GM12875 (cell line): ENCODE measurements at regions not wholly inside any gene's neighbourhood (a gene's known extent, or its start where the extent isn't known, plus 50 kb on each side); places are given as distances from the start of the nearest gene placed in this dataset.

Source experiments
- H3K4me3 ChIP-seq: one replicate; pipeline ENCODE4 v1.5.1; 2011; ENCODE audit warnings: low read depth, low read length, control low read depth
- CTCF ChIP-seq: IDR thresholded peaks from 2 replicates; pipeline ENCODE4 v1.5.1; 2011; ENCODE audit warnings: low read depth, mild to moderate bottlenecking, control low read depth, inconsistent platforms, low read length, moderate library complexity, borderline replicate concordance; ENCODE audit not compliant: insufficient read depth

GRCh38 chr4:159562366-159562765 lies 459.5 kb downstream of the RAPGEF2 start:
- no peak for TF ChIP-seq CTCF
- no peak overlapping the region for H3K4me3 ChIP-seq

- no peak for TF ChIP-seq CTCF
- H3K4me3 ChIP-seq, result no peak overlapping the region
These were observed 460.4 kb downstream of the RAPGEF2 start for GRCh38 chr4:159563257-159563656.

GRCh38 chr4:159564615-159565014 lies 461.7 kb downstream of the RAPGEF2 start:
- TF ChIP-seq CTCF, result no peak
- no peak overlapping the region for H3K4me3 ChIP-seq

GRCh38 chr4:159566786-159567185 lies 463.9 kb downstream of the RAPGEF2 start:
- H3K4me3 ChIP-seq, result no peak overlapping the region
- TF ChIP-seq CTCF, result no peak

- H3K4me3 ChIP-seq, result no peak overlapping the region
- TF ChIP-seq CTCF, result no peak
These were observed 474.4 kb downstream of the RAPGEF2 start for GRCh38 chr4:159577241-159577640.

GRCh38 chr4:159582685-159583084 lies 479.8 kb downstream of the RAPGEF2 start:
- TF ChIP-seq CTCF, result no peak
- H3K4me3 ChIP-seq, result no peak overlapping the region

GRCh38 chr4:159592898-159593556 lies 490.1 kb downstream of the RAPGEF2 start:
- H3K4me3 ChIP-seq, result no peak overlapping the region
- no peak for TF ChIP-seq CTCF
